BE2C (cell line): ENCODE measurements at regions not wholly inside any gene's neighbourhood (a gene's known extent, or its start where the extent isn't known, plus 50 kb on each side); places are given as distances from the start of the nearest gene placed in this dataset.

Source experiments
- DNase-seq: peaks from one replicate; pipeline ENCODE4 v3.0.0-alpha.2; 2020
- H3K27me3 ChIP-seq: fragments of 250-450 bp; sonication (Bioruptor Pico); 2 replicates; pipeline ENCODE4 v1.5.1; 2020; ENCODE audit warnings: mild to moderate bottlenecking
- H3K36me3 ChIP-seq: fragments of 250-450 bp; sonication (Bioruptor Pico); 2 replicates; pipeline ENCODE4 v1.5.1; 2020; ENCODE audit warnings: mild to moderate bottlenecking
- H3K4me1 ChIP-seq: fragments of 250-450 bp; sonication (Bioruptor Pico); 2 replicates; pipeline ENCODE4 v1.5.1; 2020
- H3K4me3 ChIP-seq: 2 replicates; pipeline ENCODE4 v1.5.1; 2011; ENCODE audit warnings: low read depth, low read length
- H3K9me3 ChIP-seq: fragments of 250-450 bp; sonication (Bioruptor Pico); 2 replicates; pipeline ENCODE4 v1.5.1; 2020
- TF ChIP-seq, protein P1 (sequence below): IDR thresholded peaks from 2 replicates; pipeline ENCODE4 v1.5.1; 2012; ENCODE audit warnings: mild to moderate bottlenecking, low read depth, low read length

DNA sequence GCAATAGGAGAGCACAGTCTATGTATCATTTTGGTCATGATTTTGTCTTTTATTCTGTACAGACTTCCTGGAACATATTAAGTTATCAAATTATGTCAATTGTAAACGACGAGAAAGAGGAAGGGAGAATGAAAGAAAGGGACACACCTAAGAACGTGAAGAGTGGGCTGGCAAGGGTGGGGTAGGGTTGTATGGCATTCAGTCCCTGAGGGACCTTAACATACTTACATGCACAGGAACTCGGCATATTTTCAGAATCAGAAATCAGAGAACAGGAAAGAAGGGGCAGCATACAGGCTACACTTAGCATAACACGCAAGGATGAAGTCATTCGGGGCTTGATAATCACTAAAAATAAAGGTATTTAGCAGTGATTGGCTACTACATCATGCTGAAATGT is 1375.0 kb upstream of the ADGRL3 start:
- H3K27me3 ChIP-seq = no peaks in the 10 kb centered on the region
- TF ChIP-seq, protein P1, sequence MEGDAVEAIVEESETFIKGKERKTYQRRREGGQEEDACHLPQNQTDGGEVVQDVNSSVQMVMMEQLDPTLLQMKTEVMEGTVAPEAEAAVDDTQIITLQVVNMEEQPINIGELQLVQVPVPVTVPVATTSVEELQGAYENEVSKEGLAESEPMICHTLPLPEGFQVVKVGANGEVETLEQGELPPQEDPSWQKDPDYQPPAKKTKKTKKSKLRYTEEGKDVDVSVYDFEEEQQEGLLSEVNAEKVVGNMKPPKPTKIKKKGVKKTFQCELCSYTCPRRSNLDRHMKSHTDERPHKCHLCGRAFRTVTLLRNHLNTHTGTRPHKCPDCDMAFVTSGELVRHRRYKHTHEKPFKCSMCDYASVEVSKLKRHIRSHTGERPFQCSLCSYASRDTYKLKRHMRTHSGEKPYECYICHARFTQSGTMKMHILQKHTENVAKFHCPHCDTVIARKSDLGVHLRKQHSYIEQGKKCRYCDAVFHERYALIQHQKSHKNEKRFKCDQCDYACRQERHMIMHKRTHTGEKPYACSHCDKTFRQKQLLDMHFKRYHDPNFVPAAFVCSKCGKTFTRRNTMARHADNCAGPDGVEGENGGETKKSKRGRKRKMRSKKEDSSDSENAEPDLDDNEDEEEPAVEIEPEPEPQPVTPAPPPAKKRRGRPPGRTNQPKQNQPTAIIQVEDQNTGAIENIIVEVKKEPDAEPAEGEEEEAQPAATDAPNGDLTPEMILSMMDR = no peak

DNA sequence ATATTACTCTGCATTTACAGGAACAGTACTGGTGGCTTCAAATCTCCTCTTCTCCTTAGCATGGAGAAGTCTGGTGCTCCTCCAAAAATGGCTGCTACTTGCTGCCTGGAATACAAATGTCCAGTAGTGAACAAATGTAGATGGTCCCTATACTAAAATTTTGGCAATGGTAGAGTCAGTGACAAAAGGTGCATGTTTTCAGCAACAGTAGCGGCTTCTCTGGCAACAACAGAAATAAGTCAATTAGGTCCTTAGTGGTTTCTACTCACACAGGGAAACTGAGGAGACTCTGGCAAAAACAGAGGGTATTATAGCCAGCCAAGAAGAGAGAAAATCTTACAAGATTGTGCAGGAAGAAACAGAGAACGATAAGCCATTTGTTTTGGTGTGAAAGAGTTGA is 1368.4 kb upstream of the ADGRL3 start:
- Histone ChIP-seq H3K36me3 (no peaks in the 10 kb centered on the region), H3K9me3 (no peaks in the 10 kb centered on the region), H3K27me3 (no peaks in the 10 kb centered on the region), H3K4me3 (no peak overlapping the region), H3K4me1 (no peaks in the 10 kb centered on the region)
- DNase-seq = no peak
- TF ChIP-seq, protein P1 = no peak

More for the DNA sequence above, 1375.0 kb upstream of the ADGRL3 start:
- H3K4me1 ChIP-seq = no peaks in the 10 kb centered on the region
- no peaks in the 10 kb centered on the region for H3K36me3 ChIP-seq
- no peak for DNase-seq
- H3K4me3 ChIP-seq = no peak overlapping the region
- no peaks in the 10 kb centered on the region for H3K9me3 ChIP-seq

DNA sequence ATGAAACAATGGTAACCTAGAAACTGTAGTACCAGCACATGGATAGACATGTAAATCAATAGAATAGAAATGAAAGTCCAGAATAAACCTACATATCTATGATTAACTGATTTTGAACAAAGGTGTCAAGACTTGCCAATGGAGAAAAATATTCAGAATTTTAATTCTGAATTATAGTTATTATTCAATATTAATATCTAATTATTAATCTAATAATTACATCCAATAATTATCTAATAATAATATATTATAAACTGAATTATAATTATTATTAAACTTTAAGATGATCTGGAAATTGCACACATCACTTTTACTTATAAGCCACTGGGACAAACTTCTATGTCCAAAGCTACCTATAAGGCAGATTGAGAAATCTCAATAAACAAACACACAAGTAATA is 1365.2 kb upstream of the ADGRL3 start:
- no peaks in the 10 kb centered on the region for H3K4me1 ChIP-seq
- TF ChIP-seq, protein P1 = no peak
- H3K9me3 ChIP-seq = no peaks in the 10 kb centered on the region
- H3K4me3 ChIP-seq = no peak overlapping the region
- DNase-seq = no peak
- no peaks in the 10 kb centered on the region for H3K27me3 ChIP-seq
- no peaks in the 10 kb centered on the region for H3K36me3 ChIP-seq

DNA sequence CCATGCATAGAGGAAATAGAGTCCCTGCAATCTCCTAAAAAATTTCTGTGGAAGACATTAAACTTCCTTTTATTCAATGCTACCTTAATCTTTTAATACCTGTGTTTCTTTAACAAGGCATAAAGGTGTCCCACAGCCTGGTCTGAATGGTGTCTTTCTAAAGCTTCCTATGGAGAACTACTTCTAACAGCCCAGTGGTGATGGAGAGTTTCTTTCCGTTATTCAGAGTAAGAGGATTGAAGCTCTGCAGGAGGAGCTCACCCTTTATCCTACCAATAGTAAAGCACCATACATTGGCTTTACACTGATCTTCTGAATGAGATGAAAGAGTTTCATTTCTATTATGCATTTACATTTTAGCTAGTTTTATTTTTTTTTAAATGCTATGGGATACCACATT is 1362.4 kb upstream of the ADGRL3 start:
- Histone ChIP-seq H3K4me3 (no peak overlapping the region), H3K36me3 (no peaks in the 10 kb centered on the region), H3K4me1 (no peaks in the 10 kb centered on the region), H3K9me3 (no peaks in the 10 kb centered on the region), H3K27me3 (no peaks in the 10 kb centered on the region)
- TF ChIP-seq, protein P1 = no peak
- DNase-seq = no peak

DNA sequence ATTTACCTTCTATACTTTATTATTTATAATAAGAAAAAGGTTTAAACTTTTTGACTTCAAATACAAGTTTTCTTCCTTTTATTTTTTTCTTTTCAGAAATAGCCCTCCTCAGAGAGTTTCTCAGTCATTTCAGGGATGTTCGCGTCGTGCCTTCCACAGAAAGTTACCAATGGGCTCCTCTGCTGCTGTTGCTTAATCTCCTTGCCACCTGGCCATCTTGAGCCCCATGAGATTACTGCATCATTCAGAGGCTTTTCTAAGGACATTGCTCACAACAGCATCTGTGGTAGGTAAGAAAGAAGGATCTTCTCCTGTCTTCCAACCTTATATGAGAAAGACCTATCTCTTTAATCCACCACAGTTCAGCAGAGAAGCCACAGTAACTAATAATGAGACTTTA is 1361.9 kb upstream of the ADGRL3 start:
- TF ChIP-seq, protein P1 = no peak
- H3K4me1 ChIP-seq = no peaks in the 10 kb centered on the region
- no peaks in the 10 kb centered on the region for H3K36me3 ChIP-seq
- no peaks in the 10 kb centered on the region for H3K9me3 ChIP-seq
- DNase-seq = no peak
- H3K27me3 ChIP-seq = no peaks in the 10 kb centered on the region
- H3K4me3 ChIP-seq = no peak overlapping the region

DNA sequence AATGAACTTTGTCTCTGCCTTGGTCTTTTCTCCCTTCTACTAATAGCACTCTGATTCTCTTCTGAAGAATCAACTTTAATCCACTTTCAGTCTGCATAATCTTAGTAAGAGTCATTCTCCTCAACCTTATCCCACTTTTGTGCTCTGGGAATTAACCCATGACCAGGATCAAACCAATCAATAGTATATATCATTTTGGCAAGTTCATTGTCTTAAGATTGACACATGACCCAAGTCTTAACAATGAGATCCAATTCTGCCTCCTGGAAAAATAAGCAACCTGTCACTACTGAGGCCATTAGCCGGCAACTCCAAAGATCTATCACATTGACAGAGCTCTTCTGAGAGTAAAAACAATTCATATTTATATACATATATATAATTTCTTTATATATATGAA is 1358.4 kb upstream of the ADGRL3 start:
- H3K4me3 ChIP-seq = no peak overlapping the region
- no peaks in the 10 kb centered on the region for H3K27me3 ChIP-seq
- no peaks in the 10 kb centered on the region for H3K36me3 ChIP-seq
- TF ChIP-seq, protein P1 = no peak
- H3K4me1 ChIP-seq = no peaks in the 10 kb centered on the region
- DNase-seq = no peak
- H3K9me3 ChIP-seq = no peaks in the 10 kb centered on the region
